ENCODE measurements at regions not wholly inside any gene's neighbourhood (a gene's known extent, or its start where the extent isn't known, plus 50 kb on each side); places are given as distances from the start of the nearest gene placed in this dataset.
"Not testable (repeated sequence)": the region's sequence is repeated elsewhere in the genome, so short reads cannot be mapped to it uniquely, and the experiment has no call there.

- Histone ChIP-seq H3K36me3 (ENCODE audit: control insufficient read depth, insufficient read depth, low read length) (no peaks in the 10 kb centered on the region), H3K4me1 (ENCODE audit: control insufficient read depth, insufficient read depth, low read length) (no peaks in the 10 kb centered on the region), H3K27ac (ENCODE audit: low read depth, low read length) (no peak overlapping the region), H3K27me3 (ENCODE audit: control insufficient read depth, insufficient read depth, low read length) (no peaks in the 10 kb centered on the region), H3K4me3 (ENCODE audit: low read length) (no peak overlapping the region), H3K9ac (ENCODE audit: low read length) (no peak overlapping the region)
Observed at GRCh38 chr7:152568972-152569371, 107.0 kb downstream of the XRCC2 start.

- no peak overlapping the region for H3K9ac ChIP-seq (ENCODE audit: low read length)
- H3K4me1 ChIP-seq (ENCODE audit: control insufficient read depth, insufficient read depth, low read length): no peaks in the 10 kb centered on the region
- no peaks in the 10 kb centered on the region for H3K36me3 ChIP-seq (ENCODE audit: control insufficient read depth, insufficient read depth, low read length)
- no peak overlapping the region for H3K4me3 ChIP-seq (ENCODE audit: low read length)
- H3K27me3 ChIP-seq (ENCODE audit: control insufficient read depth, insufficient read depth, low read length): no peaks in the 10 kb centered on the region
- no peak overlapping the region for H3K27ac ChIP-seq (ENCODE audit: low read depth, low read length)
Observed at GRCh38 chr7:152565731-152566130, 110.2 kb downstream of the XRCC2 start.

DNA sequence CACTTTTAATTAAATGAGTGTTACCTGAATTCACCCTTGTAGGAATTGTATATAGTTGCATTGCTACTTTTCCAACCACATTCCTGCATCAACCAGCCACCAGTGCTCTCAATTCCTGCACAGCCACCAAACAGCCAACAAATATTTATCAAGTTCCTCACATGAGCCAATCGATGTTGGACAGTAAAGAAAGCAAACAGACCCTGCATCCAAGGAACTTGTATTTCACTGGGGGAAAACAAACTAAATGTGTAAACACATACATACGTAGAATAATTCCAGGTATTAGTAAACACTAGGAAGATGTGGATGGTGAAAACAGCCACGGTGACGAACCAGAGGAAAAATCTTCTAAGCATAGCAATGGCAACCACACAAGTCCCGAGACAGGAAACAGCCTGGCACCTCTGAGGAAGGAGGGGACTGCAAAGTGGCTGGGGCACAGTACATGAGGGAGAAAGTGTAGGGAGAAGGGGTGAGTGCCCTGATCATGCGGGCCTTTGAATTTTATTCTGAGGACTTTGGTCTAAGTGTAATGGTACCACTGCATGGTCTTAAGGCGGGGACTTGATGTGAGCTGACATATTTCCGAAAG, 111.2 kb downstream of the XRCC2 start:
- Histone ChIP-seq H3K4me3 (ENCODE audit: low read length) (no peak overlapping the region), H3K4me1 (ENCODE audit: control insufficient read depth, insufficient read depth, low read length) (no peaks in the 10 kb centered on the region), H3K9ac (ENCODE audit: low read length) (no peak overlapping the region), H3K27ac (ENCODE audit: low read depth, low read length) (no peak overlapping the region), H3K36me3 (ENCODE audit: control insufficient read depth, insufficient read depth, low read length) (no peaks in the 10 kb centered on the region), H3K27me3 (ENCODE audit: control insufficient read depth, insufficient read depth, low read length) (no peaks in the 10 kb centered on the region)

DNA sequence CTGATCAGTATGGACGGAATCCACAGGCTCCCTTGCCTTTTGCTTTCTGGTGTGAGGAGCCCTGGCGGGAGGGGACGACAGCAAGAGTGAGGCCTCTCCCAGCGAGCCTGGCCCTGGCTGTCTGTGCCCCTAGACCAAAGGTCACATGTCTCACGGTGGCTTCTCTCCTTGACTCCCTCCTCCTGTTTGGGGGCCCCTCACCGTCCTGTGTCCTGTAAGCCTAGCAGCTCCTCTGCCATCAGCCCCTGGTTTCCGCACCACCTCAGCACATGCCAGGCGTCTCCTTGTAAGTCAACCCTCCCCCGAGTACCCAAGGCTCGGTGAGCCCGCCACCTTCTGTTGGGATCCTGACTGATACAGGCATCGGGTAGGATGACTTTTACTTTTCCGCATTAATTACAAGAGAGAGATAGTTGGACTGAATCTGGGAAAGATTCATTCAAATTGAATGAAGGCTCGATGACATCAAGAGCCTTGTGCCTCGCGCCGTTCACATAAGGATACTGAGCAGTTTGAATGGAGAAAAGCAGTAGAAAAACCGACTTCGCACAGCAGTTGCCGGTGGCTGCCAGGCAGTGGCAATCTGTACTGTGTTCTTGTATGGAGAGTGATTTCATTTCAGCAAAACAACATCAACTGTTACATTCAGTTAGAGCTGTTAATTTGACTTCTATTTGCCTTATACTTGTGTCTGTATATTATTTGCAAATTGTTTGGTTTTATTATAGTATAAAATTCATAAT, 119.8 kb downstream of the XRCC2 start:
- Histone ChIP-seq H3K9ac (ENCODE audit: low read length) (no peak overlapping the region), H3K36me3 (ENCODE audit: control insufficient read depth, insufficient read depth, low read length) (no peaks in the 10 kb centered on the region), H3K27ac (ENCODE audit: low read depth, low read length) (no peak overlapping the region), H3K4me1 (ENCODE audit: control insufficient read depth, insufficient read depth, low read length) (no peaks in the 10 kb centered on the region), H3K4me3 (ENCODE audit: low read length) (no peak overlapping the region), H3K27me3 (ENCODE audit: control insufficient read depth, insufficient read depth, low read length) (no peaks in the 10 kb centered on the region)

DNA sequence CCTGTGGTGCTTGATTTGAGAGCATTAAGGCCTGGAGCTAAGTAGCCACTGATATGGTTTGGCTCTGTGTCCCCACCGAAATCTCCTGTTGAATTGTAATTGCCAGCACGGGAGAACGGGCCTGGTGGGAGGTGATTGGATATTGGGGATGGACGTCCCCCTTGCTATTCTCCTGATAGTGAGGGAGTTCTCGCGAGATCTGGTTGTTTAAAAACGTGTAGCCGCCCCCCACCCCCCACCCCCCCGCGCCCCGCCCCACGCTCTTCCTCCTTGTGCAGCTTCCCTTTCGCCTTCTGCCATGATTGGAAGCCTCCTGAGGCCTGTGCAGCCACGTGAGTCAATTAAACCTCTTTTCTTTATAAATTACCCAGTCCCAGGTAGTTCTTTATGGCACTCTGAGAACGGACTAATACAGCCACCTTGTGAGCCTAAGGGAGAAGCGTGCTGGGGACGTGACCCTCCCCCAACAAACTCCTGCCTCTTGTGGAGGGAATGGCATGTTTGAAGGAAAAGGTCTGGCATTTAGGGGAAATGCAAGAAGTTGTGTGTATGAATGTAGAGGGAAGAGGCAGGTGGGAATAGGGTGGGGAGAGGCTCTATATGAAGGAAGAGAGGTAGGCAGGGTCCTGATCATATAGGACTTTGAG, 118.0 kb upstream of the KMT2C start:
- no peak overlapping the region for H3K9ac ChIP-seq (ENCODE audit: low read length)
- H3K4me3 ChIP-seq (ENCODE audit: low read length): no peak overlapping the region
- H3K27ac ChIP-seq (ENCODE audit: low read depth, low read length): no peak overlapping the region
- H3K27me3 ChIP-seq (ENCODE audit: control insufficient read depth, insufficient read depth, low read length): no peaks in the 10 kb centered on the region
- H3K4me1 ChIP-seq (ENCODE audit: control insufficient read depth, insufficient read depth, low read length): no peaks in the 10 kb centered on the region
- no peaks in the 10 kb centered on the region for H3K36me3 ChIP-seq (ENCODE audit: control insufficient read depth, insufficient read depth, low read length)

GRCh38 chr7:152551304-152552036, 115.7 kb upstream of the KMT2C start:
- H3K9ac ChIP-seq (ENCODE audit: low read length): no peak overlapping the region
- H3K36me3 ChIP-seq (ENCODE audit: control insufficient read depth, insufficient read depth, low read length): no peaks in the 10 kb centered on the region
- H3K4me3 ChIP-seq (ENCODE audit: low read length): no peak overlapping the region
- H3K27ac ChIP-seq (ENCODE audit: low read depth, low read length): no peak overlapping the region
- H3K4me1 ChIP-seq (ENCODE audit: control insufficient read depth, insufficient read depth, low read length): no peaks in the 10 kb centered on the region
- no peaks in the 10 kb centered on the region for H3K27me3 ChIP-seq (ENCODE audit: control insufficient read depth, insufficient read depth, low read length)

DNA sequence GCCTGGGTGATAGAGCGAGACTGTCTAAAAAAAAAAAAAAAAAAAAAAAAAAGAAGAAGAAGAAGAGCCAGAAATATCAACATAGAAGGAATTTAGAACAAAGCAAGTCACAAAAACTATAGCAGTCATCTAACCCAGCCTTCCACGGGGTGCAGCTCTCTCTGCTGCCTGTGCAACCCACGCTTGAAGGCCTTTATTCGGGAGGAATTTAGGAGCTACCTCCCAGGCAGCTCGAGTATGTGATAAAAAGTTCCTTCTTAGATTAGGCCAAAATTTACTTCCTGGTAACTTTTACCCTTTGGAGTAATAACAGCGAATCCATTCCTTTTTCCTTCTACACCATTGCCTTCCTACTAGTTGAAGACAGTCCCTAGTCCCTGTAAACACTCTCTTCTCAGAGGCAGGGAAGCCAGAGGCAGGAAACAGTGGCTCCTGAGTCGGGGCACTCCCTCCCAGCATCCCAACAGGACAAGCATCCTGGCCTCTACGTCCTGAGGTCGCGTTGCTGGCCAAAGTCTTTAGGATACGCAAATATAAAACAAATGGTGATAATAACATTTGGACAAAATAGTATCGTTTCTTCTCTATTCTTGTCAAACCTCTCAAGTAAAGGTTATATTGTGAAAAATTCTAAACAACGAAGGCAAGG, 109.3 kb upstream of the KMT2C start:
- Histone ChIP-seq H3K36me3 (ENCODE audit: control insufficient read depth, insufficient read depth, low read length) (no peaks in the 10 kb centered on the region), H3K4me3 (ENCODE audit: low read length) (no peak overlapping the region), H3K9ac (ENCODE audit: low read length) (no peak overlapping the region), H3K4me1 (ENCODE audit: control insufficient read depth, insufficient read depth, low read length) (no peaks in the 10 kb centered on the region), H3K27me3 (ENCODE audit: control insufficient read depth, insufficient read depth, low read length) (no peaks in the 10 kb centered on the region), H3K27ac (ENCODE audit: low read depth, low read length) (no peak overlapping the region)

GRCh38 chr7:152544481-152544927, 108.7 kb upstream of the KMT2C start:
- no peaks in the 10 kb centered on the region for H3K36me3 ChIP-seq (ENCODE audit: control insufficient read depth, insufficient read depth, low read length)
- no peaks in the 10 kb centered on the region for H3K4me1 ChIP-seq (ENCODE audit: control insufficient read depth, insufficient read depth, low read length)
- H3K27me3 ChIP-seq (ENCODE audit: control insufficient read depth, insufficient read depth, low read length): no peaks in the 10 kb centered on the region
- H3K9ac ChIP-seq (ENCODE audit: low read length): no peak overlapping the region
- no peak overlapping the region for H3K4me3 ChIP-seq (ENCODE audit: low read length)
- H3K27ac ChIP-seq (ENCODE audit: low read depth, low read length): no peak overlapping the region

DNA sequence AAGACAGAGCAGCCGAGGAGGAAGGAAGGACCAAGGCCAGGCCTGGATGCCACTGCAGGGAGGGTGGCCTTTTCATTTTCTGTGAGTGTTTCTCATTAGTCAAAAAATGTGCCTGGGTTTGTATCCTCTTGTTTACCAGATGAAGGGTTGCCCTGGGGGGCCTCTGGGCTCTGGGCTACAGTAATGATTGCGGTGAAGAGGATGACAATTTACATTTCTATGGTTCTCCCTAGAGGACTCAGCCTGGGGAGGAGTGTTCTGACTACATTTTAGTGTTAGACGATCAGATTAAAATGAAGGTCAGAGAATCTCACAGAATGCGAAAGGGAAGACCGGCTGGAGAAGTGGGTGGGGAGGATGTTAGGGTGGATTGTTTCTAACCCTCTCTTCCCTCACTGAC, 108.0 kb upstream of the KMT2C start:
- no peaks in the 10 kb centered on the region for H3K36me3 ChIP-seq (ENCODE audit: control insufficient read depth, insufficient read depth, low read length)
- H3K4me1 ChIP-seq (ENCODE audit: control insufficient read depth, insufficient read depth, low read length): no peaks in the 10 kb centered on the region
- H3K27ac ChIP-seq (ENCODE audit: low read depth, low read length): no peak overlapping the region
- no peak overlapping the region for H3K9ac ChIP-seq (ENCODE audit: low read length)
- H3K27me3 ChIP-seq (ENCODE audit: control insufficient read depth, insufficient read depth, low read length): no peaks in the 10 kb centered on the region
- no peak overlapping the region for H3K4me3 ChIP-seq (ENCODE audit: low read length)

DNA sequence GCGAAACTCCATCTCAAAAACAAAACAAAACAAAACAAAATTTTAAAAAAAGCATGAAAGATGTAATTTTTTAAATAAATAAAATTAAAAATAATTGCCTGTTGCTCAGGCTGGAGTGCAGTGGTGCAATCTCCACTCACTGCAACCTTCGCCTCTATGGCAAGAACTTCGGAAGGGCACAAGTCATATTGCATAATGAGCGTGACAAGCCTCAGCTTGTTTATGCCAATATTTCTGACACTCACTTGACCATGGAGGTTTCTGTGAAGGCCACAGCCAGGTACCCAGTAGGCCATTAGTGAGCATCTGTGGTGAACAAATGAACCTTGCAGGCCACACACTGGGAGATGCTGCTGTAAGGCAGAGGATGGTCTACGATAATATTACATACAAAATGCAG, 106.1 kb upstream of the KMT2C start:
- H3K27ac ChIP-seq (ENCODE audit: low read depth, low read length): no peak overlapping the region
- H3K36me3 ChIP-seq (ENCODE audit: control insufficient read depth, insufficient read depth, low read length): no peaks in the 10 kb centered on the region
- H3K4me1 ChIP-seq (ENCODE audit: control insufficient read depth, insufficient read depth, low read length): no peaks in the 10 kb centered on the region
- H3K27me3 ChIP-seq (ENCODE audit: control insufficient read depth, insufficient read depth, low read length): no peaks in the 10 kb centered on the region
- H3K9ac ChIP-seq (ENCODE audit: low read length): no peak overlapping the region
- no peak overlapping the region for H3K4me3 ChIP-seq (ENCODE audit: low read length)

DNA sequence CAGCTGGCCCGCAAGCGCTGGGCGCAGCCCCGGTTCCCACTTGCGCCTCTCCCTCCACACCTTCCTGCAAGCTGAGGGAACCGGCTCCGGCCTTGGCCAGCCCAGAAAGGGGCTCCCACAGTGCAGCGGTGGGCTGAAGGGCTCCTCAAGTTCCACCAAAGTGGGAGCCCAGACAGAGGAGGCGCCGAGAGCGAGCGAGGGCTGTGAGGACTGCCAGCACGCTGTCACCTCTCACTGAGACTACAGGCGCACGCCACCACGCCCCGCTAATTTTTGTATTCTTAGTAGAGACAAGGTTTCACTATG, 103.3 kb upstream of the KMT2C start:
- H3K4me1 ChIP-seq (ENCODE audit: control insufficient read depth, insufficient read depth, low read length); H3K9ac ChIP-seq (ENCODE audit: low read length); H3K36me3 ChIP-seq (ENCODE audit: control insufficient read depth, insufficient read depth, low read length); H3K27ac ChIP-seq (ENCODE audit: low read depth, low read length); H3K4me3 ChIP-seq (ENCODE audit: low read length); H3K27me3 ChIP-seq (ENCODE audit: control insufficient read depth, insufficient read depth, low read length): not testable (repeated sequence)
